Activated gamma-delta T cell treated with Interleukin-2 at 50 U/mL for 16 hours (primary cell): ENCODE measurements at regions not wholly inside any gene's neighbourhood (a gene's known extent, or its start where the extent isn't known, plus 50 kb on each side); places are given as distances from the start of the nearest gene placed in this dataset.
"Not testable (repeated sequence)": the region's sequence is repeated elsewhere in the genome, so short reads cannot be mapped to it uniquely, and the experiment has no call there.

Source experiments
- DNase-seq: peaks from one replicate; pipeline ENCODE4 v3.0.0-alpha.2; 2020

GRCh38 chr5:63180190-63180589 lies 601.6 kb downstream of the LRRC70 start:
- DNase-seq, result not testable (repeated sequence)

GRCh38 chr5:63175850-63176249 lies 597.2 kb downstream of the LRRC70 start:
- DNase-seq, result no peak

- no peak for DNase-seq
These were observed 591.9 kb downstream of the LRRC70 start for GRCh38 chr5:63170486-63170885.

- DNase-seq, result no peak
These were observed 586.4 kb downstream of the LRRC70 start for GRCh38 chr5:63164838-63165535.

- no peak for DNase-seq
These were observed 585.7 kb downstream of the LRRC70 start for GRCh38 chr5:63164339-63164738.

GRCh38 chr5:63155310-63155631 lies 576.7 kb downstream of the LRRC70 start:
- no peak for DNase-seq

- no peak for DNase-seq
These were observed 576.1 kb downstream of the LRRC70 start for GRCh38 chr5:63154476-63155309.

GRCh38 chr5:63152871-63153270 lies 574.3 kb downstream of the LRRC70 start:
- DNase-seq, result no peak

GRCh38 chr5:63145167-63145566 lies 566.5 kb downstream of the LRRC70 start:
- DNase-seq, result no peak

- no peak for DNase-seq
These were observed 563.0 kb downstream of the LRRC70 start for GRCh38 chr5:63141591-63141990.

- DNase-seq, result no peak
These were observed 556.7 kb downstream of the LRRC70 start for GRCh38 chr5:63135291-63135690.

- no peak for DNase-seq
These were observed 553.1 kb downstream of the LRRC70 start for GRCh38 chr5:63131626-63132285.

GRCh38 chr5:63128761-63129160 lies 550.1 kb downstream of the LRRC70 start:
- no peak for DNase-seq

- DNase-seq, result no peak
These were observed 549.4 kb downstream of the LRRC70 start for GRCh38 chr5:63128018-63128417.

- no peak for DNase-seq
These were observed 548.4 kb downstream of the LRRC70 start for GRCh38 chr5:63127054-63127453.

- DNase-seq, result no peak
These were observed 547.2 kb downstream of the LRRC70 start for GRCh38 chr5:63125862-63126261.

- DNase-seq, result no peak
These were observed 546.8 kb downstream of the LRRC70 start for GRCh38 chr5:63125392-63125791.

- DNase-seq, result no peak
These were observed 545.6 kb downstream of the LRRC70 start for GRCh38 chr5:63124266-63124665.

GRCh38 chr5:63121471-63121870 lies 542.9 kb downstream of the LRRC70 start:
- no peak for DNase-seq

GRCh38 chr5:63118221-63118620 lies 539.6 kb downstream of the LRRC70 start:
- DNase-seq, result no peak

GRCh38 chr5:63111891-63112290 lies 533.3 kb downstream of the LRRC70 start:
- no peak for DNase-seq

- DNase-seq, result no peak
These were observed 523.3 kb downstream of the LRRC70 start for GRCh38 chr5:63101870-63102269.

- no peak for DNase-seq
These were observed 518.7 kb downstream of the LRRC70 start for GRCh38 chr5:63097286-63097685.

- DNase-seq, result no peak
These were observed 516.1 kb downstream of the LRRC70 start for GRCh38 chr5:63094730-63095129.
